Activated B cell treated with CpG ODN at 0.5 μM for 24 hours (primary cell): ENCODE measurements at regions not wholly inside any gene's neighbourhood (a gene's known extent, or its start where the extent isn't known, plus 50 kb on each side); places are given as distances from the start of the nearest gene placed in this dataset.
"Not testable (repeated sequence)": the region's sequence is repeated elsewhere in the genome, so short reads cannot be mapped to it uniquely, and the experiment has no call there.

ENCODE experiments used
- ATAC-seq: fragments of 200-7000 bp; cut with Tn5 transposase; one replicate; pipeline ENCODE4 v1.10.0; 2021; ENCODE audit warnings: low read depth, mild to moderate bottlenecking, moderate library complexity
- CTCF ChIA-PET: fragments of 350-600 bp; sonication (Branson Sonifier 250); formaldehyde crosslinking; loops from one replicate; lab custom pipeline; 2021; ENCODE audit warnings: antibody characterized with exemption; lab: Charles Lee
- POLR2A ChIA-PET: fragments of 350-600 bp; sonication (Branson Sonifier 250); formaldehyde crosslinking; loops from one replicate; lab custom pipeline; 2021; ENCODE audit warnings: antibody characterized with exemption; lab: Charles Lee
- DNase-seq: peaks from one replicate; pipeline ENCODE4 v3.0.0; 2022
- H3K27ac Mint-ChIP-seq: one replicate; pipeline ENCODE4 v1.8.0; 2020; ENCODE audit warnings: mixed read lengths
- H3K27me3 Mint-ChIP-seq: one replicate; pipeline ENCODE4 v1.8.0; 2021; ENCODE audit warnings: mixed read lengths
- H3K36me3 Mint-ChIP-seq: one replicate; pipeline ENCODE4 v1.8.0; 2021; ENCODE audit warnings: low read depth, mixed read lengths
- H3K4me1 Mint-ChIP-seq: one replicate; pipeline ENCODE4 v1.8.0; 2021; ENCODE audit warnings: mixed read lengths
- H3K4me3 Mint-ChIP-seq: one replicate; pipeline ENCODE4 v1.8.0; 2020; ENCODE audit warnings: mild to moderate bottlenecking, mixed read lengths
- H3K9me3 Mint-ChIP-seq: one replicate; pipeline ENCODE4 v1.8.0; 2020; ENCODE audit warnings: mixed read lengths
- CTCF ChIP-seq: fragments of 200-600 bp; IDR thresholded peaks from one replicate; pipeline ENCODE4 v1.8.0; 2022; ENCODE audit warnings: antibody characterized with exemption, mild to moderate bottlenecking
- intact Hi-C: fragments of 100-400 bp; cut with micrococcal nuclease; formaldehyde crosslinking; loops from one replicate; pipeline ENCODE4 v1.15.1; 2024

GRCh38 chr2:118375907-118376485 lies 287.7 kb downstream of the INSIG2 start:
- Mint-ChIP-seq H3K27me3 (peaks cover 4% of the 10 kb centered on the region), H3K27ac (no peak overlapping the region), H3K36me3 (no peaks in the 10 kb centered on the region), H3K9me3 (no peaks in the 10 kb centered on the region), H3K4me1 (no peaks in the 10 kb centered on the region), H3K4me3 (no peak overlapping the region)
- ChIA-PET CTCF (no interaction called here), POLR2A (no interaction called here)
- intact Hi-C loops: no loop called here
- DNase-seq: no peak
- ATAC-seq: no peak
- TF ChIP-seq CTCF: no peak

GRCh38 chr2:118374974-118375755 lies 286.9 kb downstream of the INSIG2 start:
- intact Hi-C loops: no loop called here
- CTCF ChIA-PET: no interaction called here
- Mint-ChIP-seq H3K9me3 (no peaks in the 10 kb centered on the region), H3K4me3 (no peak overlapping the region), H3K36me3 (no peaks in the 10 kb centered on the region), H3K27ac (no peak overlapping the region), H3K4me1 (no peaks in the 10 kb centered on the region), H3K27me3 (peaks cover 5% of the 10 kb centered on the region)
- DNase-seq (no peak), ATAC-seq (no peak)
- no peak for TF ChIP-seq CTCF
- POLR2A ChIA-PET: no interaction called here

- H3K36me3 Mint-ChIP-seq: no peaks in the 10 kb centered on the region
- no peak overlapping the region for H3K4me3 Mint-ChIP-seq
- H3K27ac Mint-ChIP-seq: no peak overlapping the region
- H3K4me1 Mint-ChIP-seq: no peaks in the 10 kb centered on the region
- DNase-seq (no peak), ATAC-seq (no peak)
- intact Hi-C loops: no loop called here
- no peak for TF ChIP-seq CTCF
- H3K27me3 Mint-ChIP-seq: peaks cover 7% of the 10 kb centered on the region
- no peaks in the 10 kb centered on the region for H3K9me3 Mint-ChIP-seq
- ChIA-PET POLR2A (no interaction called here), CTCF (no interaction called here)
Measured at GRCh38 chr2:118372886-118373830, 284.9 kb downstream of the INSIG2 start.

GRCh38 chr2:118371515-118371914 lies 283.2 kb downstream of the INSIG2 start:
- ChIA-PET CTCF (no interaction called here), POLR2A (no interaction called here)
- no peak for DNase-seq
- Mint-ChIP-seq H3K4me3 (no peak overlapping the region), H3K36me3 (no peaks in the 10 kb centered on the region), H3K9me3 (no peaks in the 10 kb centered on the region), H3K27me3 (peaks cover 10% of the 10 kb centered on the region), H3K27ac (no peak overlapping the region), H3K4me1 (no peaks in the 10 kb centered on the region)
- no peak for TF ChIP-seq CTCF
- intact Hi-C loops: no loop called here
- no peak for ATAC-seq

- H3K4me1 Mint-ChIP-seq, CTCF ChIA-PET, H3K36me3 Mint-ChIP-seq, H3K9me3 Mint-ChIP-seq, ATAC-seq, POLR2A ChIA-PET, DNase-seq, intact Hi-C loops, H3K27ac Mint-ChIP-seq, H3K4me3 Mint-ChIP-seq: not testable (repeated sequence)
- H3K27me3 Mint-ChIP-seq: peaks cover 16% of the 10 kb centered on the region
Measured at GRCh38 chr2:118369521-118369920, 281.2 kb downstream of the INSIG2 start.
